ENCODE measurements at regions not wholly inside any gene's neighbourhood (a gene's known extent, or its start where the extent isn't known, plus 50 kb on each side); places are given as distances from the start of the nearest gene placed in this dataset.

GRCh38 chr17:53736516-53737240 is 86.0 kb upstream of the KIF2B start:
- peak overlapping the region; percentile 87 for H2AFZ ChIP-seq
- no peaks in the 10 kb centered on the region; the same call in 2 of the 3 replicates for H3K36me3 Mint-ChIP-seq (ENCODE audit: low read depth)
- H3K27ac ChIP-seq (ENCODE audit: low read depth), result no peak overlapping the region
- no peaks in the 10 kb centered on the region for H3K9me2 ChIP-seq (ENCODE audit: insufficient read depth)
- no peak overlapping the region for H3K4me3 Mint-ChIP-seq
- peak; percentile 22; the same call in 1 of the 3 replicates for ATAC-seq
- H3K27ac Mint-ChIP-seq, result peak overlapping the region; percentile 10
- TF ChIP-seq ZNF462 (CRISPR knock-in tag; IDR thresholded peaks at IDR 0.05), result no peak
- no peak for TF ChIP-seq REST (IDR thresholded peaks at IDR 0.05; ENCODE audit: unreplicated experiment)
- no peak for TF ChIP-seq NANOG (IDR thresholded peaks at IDR 0.05; ENCODE audit: borderline replicate concordance)
- no peak for TF ChIP-seq POLR2AphosphoS5 (IDR thresholded peaks at IDR 0.05; ENCODE audit: low read depth)
- no peak for TF ChIP-seq CREB1 (CRISPR knock-in tag; IDR thresholded peaks at IDR 0.05; ENCODE audit: low read depth)
- no peak for TF ChIP-seq CTCF (conservative IDR thresholded peaks at IDR 0.05; ENCODE audit: low read depth in 2 of 2)
- TF ChIP-seq ZNF114 (CRISPR knock-in tag; IDR thresholded peaks at IDR 0.05), result no peak
- TF ChIP-seq EZH2 (IDR thresholded peaks at IDR 0.05; ENCODE audit: low read depth, unreplicated experiment), result no peak
- TF ChIP-seq ZNF331 (CRISPR knock-in tag; IDR thresholded peaks at IDR 0.05; ENCODE audit: low read depth), result no peak
- H3K4me1 ChIP-seq (ENCODE audit: insufficient read depth), result 0 out of 2 replicates have a peak, but pooled peaks cover 5% of the 10 kb centered on the region
- H3K9me3 Mint-ChIP-seq, result no peaks in the 10 kb centered on the region
- H3K4me2 ChIP-seq, result no peak overlapping the region
- H3F3A ChIP-seq (replicated peaks; ENCODE audit: low read depth), result no peaks in the 10 kb centered on the region
- H3K79me2 ChIP-seq (replicated peaks; ENCODE audit: insufficient read depth), result no peaks in the 10 kb centered on the region
- no peak overlapping the region for H3K4me3 ChIP-seq
- H3K4me1 Mint-ChIP-seq, result peaks cover 18% of the 10 kb centered on the region; the same call in 2 of the 3 replicates
- H3K36me3 ChIP-seq (ENCODE audit: insufficient read depth), result no peaks in the 10 kb centered on the region
- no peaks in the 10 kb centered on the region for H4K20me1 ChIP-seq (replicated peaks; ENCODE audit: insufficient read depth)
- no peak for DNase-seq (ENCODE audit: low spot score)
- H3K27me3 Mint-ChIP-seq (ENCODE audit: insufficient read depth, low read depth, poor library complexity), result no peaks in the 10 kb centered on the region
- no peaks in the 10 kb centered on the region for H3K27me3 ChIP-seq (ENCODE audit: insufficient read depth)

All from GM23338 (cell line).